NCI-H446 treated with DMSO at 0.1 percent for 48 hours (cell line): ENCODE measurements at regions not wholly inside any gene's neighbourhood (a gene's known extent, or its start where the extent isn't known, plus 50 kb on each side); places are given as distances from the start of the nearest gene placed in this dataset.
"Not testable (repeated sequence)": the region's sequence is repeated elsewhere in the genome, so short reads cannot be mapped to it uniquely, and the experiment has no call there.

Experiments used
- DNase-seq: peaks from one replicate; lab custom pipeline; 2025; lab: John Stamatoyannopoulos, UW

GRCh38 chr4:53920116-53920515 lies 144.3 kb downstream of the CHIC2 start:
- DNase-seq, result no peak

- DNase-seq, result no peak
Observed at GRCh38 chr4:53919535-53919934, 144.9 kb downstream of the CHIC2 start.

- no peak for DNase-seq
Observed at GRCh38 chr4:53917729-53918128, 146.7 kb downstream of the CHIC2 start.

GRCh38 chr4:53916431-53916889 lies 147.9 kb downstream of the CHIC2 start:
- DNase-seq, result no peak

- no peak for DNase-seq
Observed at GRCh38 chr4:53914313-53915016, 149.9 kb downstream of the CHIC2 start.

GRCh38 chr4:53913771-53914170 lies 150.6 kb downstream of the CHIC2 start:
- DNase-seq, result no peak

GRCh38 chr4:53912766-53913497 lies 151.5 kb downstream of the CHIC2 start:
- DNase-seq, result no peak

GRCh38 chr4:53908661-53909078 lies 155.7 kb downstream of the CHIC2 start:
- no peak for DNase-seq

GRCh38 chr4:53907772-53908171 lies 156.6 kb downstream of the CHIC2 start:
- no peak for DNase-seq

- DNase-seq, result no peak
Observed at GRCh38 chr4:53906606-53907190, 157.7 kb downstream of the CHIC2 start.

GRCh38 chr4:53905941-53906377 lies 158.4 kb downstream of the CHIC2 start:
- peak; percentile 10 for DNase-seq

- DNase-seq, result no peak
Observed at GRCh38 chr4:53905276-53905940, 159.0 kb downstream of the CHIC2 start.

GRCh38 chr4:53902786-53903185 lies 161.6 kb downstream of the CHIC2 start:
- DNase-seq, result no peak

- no peak for DNase-seq
Observed at GRCh38 chr4:53900271-53900649, 164.1 kb downstream of the CHIC2 start.

- no peak for DNase-seq
Observed at GRCh38 chr4:53899586-53900270, 164.7 kb downstream of the CHIC2 start.

GRCh38 chr4:53895137-53895536 lies 169.3 kb downstream of the CHIC2 start:
- DNase-seq, result no peak

- DNase-seq, result no peak
Observed at GRCh38 chr4:53890461-53890860, 173.9 kb downstream of the CHIC2 start.

GRCh38 chr4:53889326-53890055 lies 174.9 kb downstream of the CHIC2 start:
- DNase-seq, result no peak

- no peak for DNase-seq
Observed at GRCh38 chr4:53886090-53886489, 178.3 kb downstream of the CHIC2 start.

- DNase-seq, result no peak
Observed at GRCh38 chr4:53885668-53886067, 178.7 kb downstream of the CHIC2 start.

- DNase-seq, result not testable (repeated sequence)
Observed at GRCh38 chr4:53877096-53877495, 187.3 kb downstream of the CHIC2 start.
